NOMO-1 (cell line): ENCODE measurements at regions not wholly inside any gene's neighbourhood (a gene's known extent, or its start where the extent isn't known, plus 50 kb on each side); places are given as distances from the start of the nearest gene placed in this dataset.
A peak's percentile ranks its signal among the peaks of the same experiment; 100 is the strongest.

Experiments
- DNase-seq, 2 experiments: peaks; one replicate each; lab custom pipeline; 2025; ENCODE audit not compliant: unreplicated experiment in 2 of 2; lab: John Stamatoyannopoulos, UW

DNA sequence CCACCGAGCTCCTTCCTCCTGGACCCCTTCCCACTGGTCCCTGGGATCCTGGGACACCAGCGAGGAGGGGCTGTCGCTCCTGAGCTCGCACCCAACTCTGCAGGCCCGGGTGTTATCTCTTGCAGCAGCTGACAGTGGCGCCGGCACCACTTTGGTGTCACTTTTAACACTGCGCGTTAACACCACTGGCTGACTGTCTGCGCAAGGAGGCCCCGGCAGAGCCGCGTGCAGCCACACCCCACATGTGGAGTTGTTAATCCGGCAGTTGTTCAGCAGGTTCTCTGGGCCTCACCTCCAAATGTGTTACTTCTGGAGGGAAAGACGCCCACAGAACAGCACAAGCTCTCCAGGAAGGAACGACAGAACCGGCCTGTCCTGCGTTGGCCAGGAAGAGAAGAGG lies 155.0 kb upstream of the GLI2 start:
- no peak for DNase-seq

DNA sequence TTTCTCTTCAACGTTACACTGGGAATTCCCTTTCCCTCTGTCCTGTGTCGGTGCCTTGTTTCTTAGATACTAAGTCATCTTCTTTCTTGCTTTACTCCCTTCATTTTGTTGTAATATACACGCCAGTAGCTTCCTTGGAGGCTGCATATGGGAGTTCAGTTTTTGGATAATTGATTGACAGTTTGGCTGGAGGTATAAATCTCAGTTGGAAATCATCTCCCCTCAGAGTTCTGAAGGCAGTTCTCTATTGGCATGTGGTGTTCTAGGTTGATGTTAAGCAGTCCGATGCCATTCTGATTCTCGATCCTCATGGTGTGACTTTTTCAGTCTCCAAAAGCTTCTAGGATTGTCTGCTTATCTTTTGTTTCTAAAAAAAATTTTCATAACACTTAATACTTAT lies 152.5 kb upstream of the GLI2 start:
- no peak for DNase-seq

DNA sequence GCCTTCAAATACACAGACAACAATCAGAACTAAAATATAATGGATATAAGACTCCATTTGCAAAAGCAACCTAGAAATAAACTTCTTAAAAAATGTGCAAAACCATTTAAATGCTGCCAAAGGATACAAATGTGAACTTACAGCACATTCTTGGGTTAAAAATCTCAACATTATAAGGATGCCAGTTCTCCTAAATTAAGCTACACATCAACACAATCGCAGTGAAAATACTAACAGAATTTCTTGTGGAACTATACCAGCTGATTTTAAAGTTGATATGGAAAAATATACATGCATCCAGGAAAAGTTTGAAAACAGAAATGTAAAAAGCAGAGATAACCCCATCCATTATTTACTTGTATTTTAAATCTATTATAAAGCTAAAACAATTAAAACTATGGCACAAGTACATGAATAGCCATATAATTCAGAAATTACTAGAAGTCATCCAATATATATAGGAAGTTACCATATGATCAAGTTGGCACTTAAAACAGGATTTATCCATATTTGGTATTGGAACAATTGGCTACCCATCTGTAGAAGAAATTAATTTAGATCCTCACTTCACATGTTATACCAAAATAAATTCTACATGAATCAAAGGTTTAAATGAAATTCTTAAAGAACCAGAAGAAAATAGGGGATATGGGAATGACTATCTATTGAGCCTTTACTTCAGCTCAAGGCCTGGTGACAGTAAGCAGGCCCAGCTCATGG lies 151.7 kb upstream of the GLI2 start:
- DNase-seq = no peak

DNA sequence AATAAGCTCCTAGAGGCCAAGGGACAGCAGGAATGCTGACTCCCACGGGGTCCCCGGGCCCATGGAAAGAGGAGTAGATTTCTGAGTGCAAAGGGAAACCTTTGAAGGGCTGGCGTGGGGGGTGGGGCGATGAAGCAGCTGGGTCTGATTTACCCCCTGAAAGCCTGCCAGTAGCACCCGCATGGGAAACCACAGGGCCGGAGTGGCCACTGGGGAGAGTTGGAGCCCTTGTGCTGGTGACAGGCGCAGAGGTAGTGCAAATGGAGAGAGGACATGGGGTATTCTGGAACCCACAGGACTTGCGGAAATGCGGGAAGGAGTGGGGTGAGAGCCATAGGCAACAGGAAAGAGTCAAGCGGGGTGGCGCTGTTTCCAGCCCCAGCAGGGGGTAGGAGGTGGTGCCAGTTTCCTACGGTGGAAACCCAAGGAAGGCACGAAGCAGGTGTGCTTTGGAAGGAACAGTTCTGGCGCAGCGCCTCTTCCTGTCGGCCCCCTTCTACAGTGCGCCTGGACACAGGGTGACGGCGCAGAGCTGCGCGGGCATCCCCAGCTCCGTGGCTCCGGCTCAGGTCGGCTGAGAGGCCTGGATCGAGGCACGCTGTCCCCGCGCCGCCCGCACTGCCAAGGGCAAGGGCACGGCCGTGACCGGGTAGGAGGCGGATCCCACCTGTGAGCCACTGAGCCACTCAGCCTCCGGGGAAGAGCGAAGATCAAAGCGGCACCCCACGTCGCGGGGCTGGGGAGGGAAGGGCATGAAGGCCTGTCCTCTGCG lies 149.0 kb upstream of the GLI2 start:
- no peak for DNase-seq

DNA sequence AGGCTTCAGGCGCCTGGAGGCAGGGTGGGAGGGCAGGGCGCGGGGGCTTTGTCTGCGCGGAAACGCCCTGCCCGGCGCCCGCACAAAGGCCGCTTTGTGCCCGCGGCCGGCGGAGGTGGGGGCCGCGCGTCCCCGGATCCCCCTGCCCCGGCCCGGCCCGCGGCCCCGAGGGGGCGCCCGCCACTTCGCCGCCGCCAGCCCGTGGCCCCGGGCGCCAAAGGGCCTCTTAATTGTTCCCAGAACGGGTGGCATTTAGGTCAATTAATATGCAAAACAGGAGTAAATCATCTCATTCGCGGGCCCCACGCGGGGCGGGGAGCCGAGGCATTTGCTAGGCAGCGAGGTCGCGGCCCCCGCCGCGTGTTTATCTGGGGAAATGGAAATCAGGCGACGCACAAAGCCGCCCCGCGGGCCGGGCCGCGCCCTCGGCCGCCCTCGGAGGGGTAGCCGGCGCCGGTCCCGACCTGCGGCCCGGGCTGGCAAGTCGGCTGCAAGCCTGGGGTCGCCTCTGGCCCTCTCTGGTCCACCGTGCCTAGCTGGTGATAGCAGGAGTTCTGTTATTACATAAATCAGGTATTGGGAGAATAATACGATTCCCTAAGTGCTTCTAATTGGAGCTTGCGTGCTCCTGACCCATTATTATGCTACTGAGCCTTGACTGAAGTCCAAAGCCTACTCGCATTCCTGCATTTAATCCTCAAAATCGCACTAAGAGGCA lies 148.2 kb upstream of the GLI2 start:
- DNase-seq = no peak

DNA sequence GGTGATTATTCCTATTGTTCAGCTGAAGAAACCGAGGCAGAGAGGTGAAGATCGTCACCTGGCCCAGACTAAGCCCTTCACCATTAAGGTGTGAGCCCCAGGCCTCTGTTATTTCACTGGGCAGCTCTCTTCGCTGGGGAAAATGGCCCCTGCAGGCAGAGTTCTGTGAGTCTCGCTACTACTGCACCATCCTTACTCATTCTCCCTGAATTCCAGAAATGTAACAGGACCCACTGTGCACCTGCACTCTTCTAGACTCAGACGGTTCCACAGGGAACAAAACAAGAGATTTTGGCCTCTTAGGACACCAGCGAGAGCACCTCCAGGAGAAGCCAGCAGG lies 147.7 kb upstream of the GLI2 start:
- DNase-seq = no peak

DNA sequence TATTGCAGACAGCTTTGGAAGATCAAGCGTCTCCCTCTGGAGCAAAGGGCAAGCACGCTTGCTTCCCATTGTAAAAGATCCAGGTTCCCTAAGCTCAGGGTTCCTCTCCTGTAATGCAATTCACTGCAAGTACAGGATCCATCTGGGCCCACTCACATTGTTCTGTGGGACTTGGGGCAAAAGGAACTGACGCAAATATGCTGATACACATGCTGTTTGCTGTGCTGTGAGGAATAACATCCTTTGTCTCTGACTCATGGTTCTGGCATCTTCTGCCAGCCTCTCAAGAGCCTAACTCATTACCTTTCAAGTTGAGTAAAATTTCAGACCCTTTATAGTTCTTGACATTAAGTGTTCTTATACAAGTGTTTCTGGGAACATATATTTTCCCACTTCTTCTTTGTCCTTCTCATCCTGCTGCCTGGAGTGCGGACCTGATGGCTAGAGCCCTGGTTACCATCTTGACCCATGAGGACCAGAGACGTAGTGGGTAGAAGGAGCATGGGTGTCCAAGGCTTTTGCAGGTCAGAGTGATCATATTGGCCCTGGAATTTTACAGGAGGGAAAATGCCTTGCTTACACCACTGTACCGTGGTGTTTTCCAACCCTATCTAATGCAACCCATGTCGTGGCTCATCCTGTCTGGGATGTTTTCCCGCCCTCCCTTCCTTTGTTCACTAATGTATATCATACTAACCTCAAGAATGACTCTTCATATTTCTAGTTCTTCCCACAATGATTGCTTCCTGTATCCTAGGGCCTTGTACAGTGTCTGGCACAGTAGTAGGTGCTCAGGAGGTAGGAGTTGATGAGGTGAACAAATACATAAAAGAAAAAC lies 145.7 kb upstream of the GLI2 start:
- no peak for DNase-seq

DNA sequence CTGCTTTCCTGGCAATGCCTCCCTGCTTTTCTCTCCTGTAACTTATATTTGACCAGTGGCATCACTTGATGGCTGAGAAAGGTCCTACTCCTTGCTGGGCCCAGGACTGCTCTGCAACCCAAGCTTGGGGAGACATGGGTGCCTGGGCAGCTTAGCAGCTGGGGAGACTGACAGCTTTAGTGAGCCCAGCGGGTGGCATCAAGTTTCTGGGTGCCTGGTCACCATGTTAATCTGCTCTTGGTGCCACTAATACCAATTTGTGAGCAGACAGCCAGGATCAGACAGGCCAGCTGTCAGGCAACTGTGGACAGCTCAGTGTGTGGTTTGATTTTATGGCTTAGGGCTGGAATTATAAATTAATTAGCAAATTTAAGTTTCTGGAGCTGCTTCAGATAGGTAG lies 144.8 kb upstream of the GLI2 start:
- DNase-seq = no peak

DNA sequence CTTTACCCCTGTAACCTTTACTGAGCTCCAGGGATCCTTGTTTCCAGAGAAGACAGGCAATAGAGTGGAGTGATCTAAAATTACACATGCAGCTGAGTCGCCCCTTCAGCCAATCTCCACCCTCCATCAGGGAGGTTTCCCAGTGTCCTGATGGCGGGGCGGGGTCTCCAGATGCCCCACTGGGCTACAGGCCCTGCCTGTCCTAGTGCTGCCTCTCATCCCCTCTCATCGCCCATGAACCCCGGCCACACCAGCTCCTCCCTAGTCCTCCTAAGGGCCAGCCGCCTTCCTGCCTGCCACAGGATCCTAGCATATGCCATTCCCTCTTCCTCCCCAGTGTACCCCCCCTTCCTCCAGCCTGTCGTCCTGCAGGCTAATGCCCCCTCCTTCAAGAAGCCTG lies 144.1 kb upstream of the GLI2 start:
- DNase-seq = no peak

DNA sequence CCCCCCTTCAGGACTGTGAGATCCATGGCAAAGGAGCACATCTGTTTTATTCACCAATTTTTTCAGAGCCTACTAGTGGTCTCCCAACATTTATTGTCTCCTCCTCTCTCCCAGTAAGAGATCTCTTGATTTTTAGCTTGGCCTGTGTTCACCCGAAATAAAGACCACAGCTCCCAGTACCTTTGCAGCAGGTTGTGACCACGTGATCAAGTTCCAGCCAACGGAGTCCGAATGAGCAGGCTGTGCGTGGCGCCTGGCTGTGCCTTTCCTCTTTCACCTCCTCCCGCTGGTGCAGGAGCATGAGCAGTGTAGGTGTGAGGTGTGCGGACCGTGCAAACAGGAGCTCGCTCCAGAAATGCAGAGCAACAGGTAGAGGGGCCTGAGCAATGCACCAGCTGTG lies 143.6 kb upstream of the GLI2 start:
- no peak for DNase-seq

DNA sequence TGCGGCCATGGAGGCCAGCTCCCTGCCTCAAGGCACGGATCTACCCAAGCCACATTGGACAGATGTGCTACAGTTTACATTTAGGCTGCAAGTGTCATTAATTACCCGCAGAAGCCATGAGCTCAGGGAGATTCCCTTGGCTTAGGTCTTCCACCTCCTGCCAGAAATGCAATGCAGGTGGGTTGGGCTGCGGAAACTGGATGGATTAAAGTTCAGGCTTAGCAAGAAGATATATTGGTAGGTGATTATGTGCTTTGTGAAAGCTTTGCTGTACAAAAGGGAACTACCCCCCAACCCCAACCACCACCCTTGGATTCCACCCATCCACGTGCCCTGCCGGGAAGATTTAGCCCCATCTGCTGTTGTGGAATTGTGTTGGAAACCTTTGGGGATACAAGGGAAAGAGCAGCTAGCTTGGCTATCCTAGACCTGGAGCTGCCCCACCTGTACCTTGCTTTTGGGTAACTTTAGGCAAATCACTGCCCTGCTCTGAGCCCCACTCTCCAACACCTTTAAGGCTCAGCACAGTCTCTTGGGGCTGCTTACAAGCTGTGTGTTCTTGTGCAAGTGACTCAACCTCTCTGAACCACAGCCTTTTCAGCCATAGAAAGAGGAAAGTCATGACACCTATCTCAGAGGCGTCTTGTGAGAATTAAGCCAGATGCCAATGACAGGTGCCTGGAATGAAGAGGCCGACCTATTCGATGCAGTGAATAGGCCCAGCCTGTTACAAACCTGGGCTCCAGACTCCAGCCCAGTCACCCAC lies 141.6 kb upstream of the GLI2 start:
- DNase-seq = no peak

DNA sequence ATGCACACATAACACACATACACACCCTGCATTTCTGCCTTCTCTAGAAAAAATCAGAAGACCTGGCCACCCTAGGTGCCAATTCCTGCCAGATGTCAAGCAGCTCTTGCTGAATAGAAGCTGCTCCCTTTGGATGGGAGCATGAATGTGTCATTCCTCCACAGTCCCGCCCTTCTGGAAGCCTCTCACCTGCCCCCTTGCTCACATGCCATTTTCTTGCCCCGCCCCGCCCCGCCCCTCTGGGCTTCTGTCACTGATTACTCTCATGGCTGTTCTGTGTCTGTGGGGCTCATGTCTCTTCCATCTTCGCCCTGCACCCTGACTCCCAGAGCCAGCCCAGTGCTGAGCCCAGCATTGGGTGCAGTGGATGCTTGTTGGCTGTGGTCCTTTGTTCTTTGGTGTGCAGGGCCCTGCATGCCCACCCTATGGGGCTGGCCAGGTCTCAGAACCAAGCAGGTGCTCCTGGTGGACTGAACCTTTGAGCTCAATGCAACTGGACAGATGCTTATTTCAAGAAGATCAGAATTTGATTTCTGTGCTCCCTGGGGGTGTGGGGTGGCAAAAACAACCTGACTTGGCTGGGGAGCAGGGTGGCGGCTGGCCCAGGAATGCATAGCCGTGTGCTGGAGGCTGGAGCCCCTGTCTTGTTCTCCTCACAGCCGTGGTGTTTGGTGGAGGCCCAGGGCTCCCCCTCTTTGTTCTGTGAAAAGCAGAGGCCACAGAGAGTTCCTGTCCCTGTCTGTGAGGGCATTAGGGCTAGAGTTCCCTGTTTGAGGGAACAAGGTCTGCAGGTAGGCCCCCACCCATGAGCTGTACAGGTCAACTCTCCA lies 140.6 kb upstream of the GLI2 start:
- no peak for DNase-seq

DNA sequence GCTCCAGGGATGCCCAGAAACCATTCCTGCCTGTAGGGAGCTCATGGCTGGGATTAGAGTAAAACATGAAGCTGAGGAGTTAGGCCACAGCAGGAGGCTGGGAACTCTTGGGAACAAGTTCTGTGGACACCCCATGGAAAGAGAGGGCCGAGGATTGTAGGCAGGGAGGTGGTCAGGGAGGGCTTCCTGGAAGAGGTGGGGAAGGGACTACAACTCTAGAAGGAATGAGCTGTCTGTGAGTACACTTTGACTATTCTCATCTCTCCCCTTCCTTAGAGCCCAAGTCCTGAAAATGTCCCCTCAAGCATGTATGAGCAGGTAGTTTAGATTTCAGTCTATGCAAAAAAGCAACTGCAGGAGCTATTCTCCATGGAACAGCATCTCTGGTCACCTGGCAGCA lies 139.9 kb upstream of the GLI2 start:
- DNase-seq = no peak

DNA sequence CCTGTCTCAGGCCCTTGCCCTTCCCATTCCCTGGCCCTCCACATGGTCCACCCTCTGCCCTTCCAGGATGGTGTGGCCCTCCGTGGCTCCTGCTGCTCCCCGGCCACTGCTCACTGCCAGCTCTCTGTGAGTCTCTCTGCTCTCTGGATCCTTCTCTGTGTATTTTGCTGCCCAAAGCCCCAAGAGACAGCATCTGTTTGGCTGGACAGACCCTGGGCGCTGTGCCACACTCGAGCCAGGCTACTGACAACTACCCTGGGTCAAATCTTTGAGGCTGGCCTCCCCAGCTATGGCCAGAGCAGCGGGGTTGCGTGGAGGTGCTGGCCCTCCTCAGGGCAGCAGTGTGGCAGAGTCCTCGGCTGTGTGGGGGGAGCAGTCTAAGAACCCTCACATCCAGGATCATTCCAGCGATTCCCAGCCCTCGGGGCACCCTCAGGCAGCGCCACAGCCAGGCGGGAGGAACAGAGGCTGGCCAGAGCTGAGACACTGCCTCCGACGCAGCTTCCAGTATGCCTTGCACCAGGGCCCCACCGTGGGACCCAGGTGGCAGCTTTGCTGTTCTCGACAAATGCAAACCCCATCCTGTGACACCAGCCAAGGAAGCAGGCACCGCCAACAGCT lies 139.4 kb upstream of the GLI2 start:
- no peak for DNase-seq

DNA sequence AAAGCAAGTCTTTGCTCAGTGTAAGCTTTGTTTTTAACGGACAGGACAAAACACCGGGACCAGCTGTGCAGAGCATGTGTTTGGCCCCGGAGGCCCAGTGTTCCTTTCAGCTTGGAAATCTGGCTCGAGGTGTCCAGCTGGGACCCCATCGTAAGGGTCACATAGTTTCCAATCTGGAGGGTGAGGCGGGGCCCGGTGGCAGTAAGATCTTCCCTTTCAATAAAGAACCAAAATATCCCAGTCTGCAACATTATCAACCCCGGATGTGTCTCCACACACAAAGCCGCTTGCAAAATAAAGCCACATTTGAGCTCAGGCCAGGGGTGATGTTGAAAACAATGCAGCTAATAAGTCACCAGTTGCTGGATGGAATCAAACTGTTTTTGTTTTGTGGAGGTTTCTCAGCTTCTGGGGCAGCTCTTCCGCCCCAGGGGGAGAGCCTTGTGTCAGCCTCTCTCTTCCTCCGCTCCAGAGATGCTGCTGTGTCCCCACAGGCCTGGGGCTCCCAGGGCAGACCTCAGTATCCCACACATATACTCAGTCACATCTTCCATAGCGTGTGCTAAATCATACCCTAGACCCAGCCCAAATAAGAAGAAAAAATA lies 138.6 kb upstream of the GLI2 start:
- DNase-seq = peak; percentile 36 to 72

DNA sequence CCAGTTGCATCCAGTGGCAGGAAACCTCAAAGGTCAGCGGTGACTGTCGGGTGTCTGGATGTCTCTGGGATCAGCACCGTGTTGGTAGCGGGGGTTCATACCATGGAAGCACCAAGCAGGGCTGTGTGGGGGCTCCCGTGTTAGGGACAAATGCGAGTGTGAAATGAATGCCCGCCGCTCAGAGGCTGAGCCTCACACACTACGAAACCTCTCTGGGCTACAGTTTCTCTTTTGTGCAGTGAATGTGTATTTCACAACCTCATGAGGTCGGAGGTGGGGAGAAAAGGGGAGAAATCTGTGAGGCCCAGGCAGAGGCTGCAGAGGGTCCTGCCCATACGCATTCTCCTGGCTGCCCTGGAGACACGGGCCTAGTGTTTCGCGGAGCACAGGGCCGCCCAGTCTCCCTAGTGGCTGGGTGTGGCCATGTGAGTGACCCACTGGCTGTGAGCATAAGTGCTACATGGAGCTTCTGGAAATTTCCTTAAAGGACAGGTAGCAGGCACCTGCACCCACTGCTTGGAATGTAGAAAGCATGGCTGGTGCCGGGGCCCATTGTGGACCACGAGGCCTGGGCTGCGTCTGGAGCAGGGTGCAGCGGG lies 138.0 kb upstream of the GLI2 start:
- peak; percentile 21 to 30 for DNase-seq

DNA sequence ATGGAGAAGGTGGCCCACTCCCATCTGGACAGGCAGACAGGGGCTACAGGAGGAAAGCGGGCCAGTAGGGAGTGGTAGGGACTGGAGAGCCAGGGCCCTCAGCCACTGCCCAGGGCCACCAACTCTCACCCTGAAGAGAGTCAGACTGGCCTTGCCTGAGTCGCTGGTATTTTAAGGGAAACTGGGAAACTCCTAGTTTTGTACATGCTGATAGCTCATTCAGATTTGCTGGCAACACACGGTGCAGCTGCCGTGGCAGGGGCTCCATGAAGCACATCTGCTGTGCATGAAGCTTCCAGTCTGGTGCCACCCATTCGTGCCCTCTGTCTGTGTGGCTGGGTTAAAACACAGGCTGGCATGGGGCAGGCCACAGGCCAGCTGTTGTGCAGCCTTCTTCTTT lies 137.3 kb upstream of the GLI2 start:
- no peak for DNase-seq

DNA sequence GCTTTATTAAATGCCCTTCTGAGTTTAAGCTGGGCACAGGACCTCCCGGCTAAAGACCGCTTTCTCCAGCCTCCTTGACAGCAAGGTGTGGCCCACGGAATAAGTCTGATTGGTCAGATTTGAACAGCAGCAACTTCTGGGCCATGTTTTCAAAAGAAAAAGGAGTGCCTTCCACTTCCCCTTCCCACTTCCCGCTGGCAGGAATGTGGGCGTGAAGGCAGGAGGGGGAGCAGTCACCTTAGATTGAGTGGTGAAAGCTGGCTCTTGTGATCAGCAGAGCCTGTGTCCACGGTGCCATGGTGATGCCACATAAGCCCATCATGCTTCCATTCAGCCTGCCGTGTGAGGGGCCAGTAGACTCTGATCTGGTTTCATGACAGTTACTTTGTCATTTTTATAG lies 136.6 kb upstream of the GLI2 start:
- no peak for DNase-seq
